ENCODE measurements at regions not wholly inside any gene's neighbourhood (a gene's known extent, or its start where the extent isn't known, plus 50 kb on each side); places are given as distances from the start of the nearest gene placed in this dataset.
"Not testable (repeated sequence)": the region's sequence is repeated elsewhere in the genome, so short reads cannot be mapped to it uniquely, and the experiment has no call there.

GRCh38 chr4:147134536-147135210 lies 189.0 kb upstream of the TTC29 start:
- Mint-ChIP-seq H3K9me3 (no peaks in the 10 kb centered on the region), H3K27me3 (no peaks in the 10 kb centered on the region), H3K36me3 (ENCODE audit: low read depth) (no peaks in the 10 kb centered on the region), H3K4me1 (ENCODE audit: low read depth) (no peaks in the 10 kb centered on the region), H3K4me3 (no peak overlapping the region), H3K27ac (no peak overlapping the region)
- intact Hi-C loops (cut with micrococcal nuclease): no loop called here

GRCh38 chr4:147136310-147136709 lies 190.6 kb upstream of the TTC29 start:
- no peaks in the 10 kb centered on the region for H3K36me3 Mint-ChIP-seq (ENCODE audit: low read depth)
- H3K27ac Mint-ChIP-seq: no peak overlapping the region
- no peak overlapping the region for H3K4me3 Mint-ChIP-seq
- H3K27me3 Mint-ChIP-seq: no peaks in the 10 kb centered on the region
- no peaks in the 10 kb centered on the region for H3K9me3 Mint-ChIP-seq
- H3K4me1 Mint-ChIP-seq (ENCODE audit: low read depth): no peaks in the 10 kb centered on the region
- intact Hi-C loops (cut with micrococcal nuclease): no loop called here

GRCh38 chr4:147136751-147137150 lies 191.1 kb upstream of the TTC29 start:
- intact Hi-C loops (cut with micrococcal nuclease): no loop called here
- Mint-ChIP-seq H3K9me3 (no peaks in the 10 kb centered on the region), H3K4me1 (ENCODE audit: low read depth) (no peaks in the 10 kb centered on the region), H3K36me3 (ENCODE audit: low read depth) (no peaks in the 10 kb centered on the region), H3K27me3 (no peaks in the 10 kb centered on the region), H3K27ac (no peak overlapping the region), H3K4me3 (no peak overlapping the region)

- Mint-ChIP-seq H3K27me3 (no peaks in the 10 kb centered on the region), H3K27ac (no peak overlapping the region), H3K9me3 (no peaks in the 10 kb centered on the region), H3K4me1 (ENCODE audit: low read depth) (no peaks in the 10 kb centered on the region), H3K36me3 (ENCODE audit: low read depth) (no peaks in the 10 kb centered on the region), H3K4me3 (no peak overlapping the region)
- intact Hi-C loops (cut with micrococcal nuclease): no loop called here
Measured at GRCh38 chr4:147137280-147137679, 191.6 kb upstream of the TTC29 start.

- intact Hi-C loops (cut with micrococcal nuclease): no loop called here
- Mint-ChIP-seq H3K27ac (no peak overlapping the region), H3K9me3 (no peaks in the 10 kb centered on the region), H3K4me3 (no peak overlapping the region), H3K4me1 (ENCODE audit: low read depth) (no peaks in the 10 kb centered on the region), H3K27me3 (no peaks in the 10 kb centered on the region), H3K36me3 (ENCODE audit: low read depth) (no peaks in the 10 kb centered on the region)
Measured at GRCh38 chr4:147138171-147138570, 192.5 kb upstream of the TTC29 start.

GRCh38 chr4:147139455-147140198 lies 194.0 kb upstream of the TTC29 start:
- no peaks in the 10 kb centered on the region for H3K9me3 Mint-ChIP-seq
- H3K27ac Mint-ChIP-seq: no peak overlapping the region
- intact Hi-C loops (cut with micrococcal nuclease): no loop called here
- H3K36me3 Mint-ChIP-seq (ENCODE audit: low read depth): no peaks in the 10 kb centered on the region
- no peaks in the 10 kb centered on the region for H3K27me3 Mint-ChIP-seq
- H3K4me1 Mint-ChIP-seq (ENCODE audit: low read depth): no peaks in the 10 kb centered on the region
- no peak overlapping the region for H3K4me3 Mint-ChIP-seq

- no peaks in the 10 kb centered on the region for H3K36me3 Mint-ChIP-seq (ENCODE audit: low read depth)
- H3K9me3 Mint-ChIP-seq: no peaks in the 10 kb centered on the region
- no peak overlapping the region for H3K4me3 Mint-ChIP-seq
- no peak overlapping the region for H3K27ac Mint-ChIP-seq
- intact Hi-C loops (cut with micrococcal nuclease): no loop called here
- no peaks in the 10 kb centered on the region for H3K4me1 Mint-ChIP-seq (ENCODE audit: low read depth)
- H3K27me3 Mint-ChIP-seq: no peaks in the 10 kb centered on the region
Measured at GRCh38 chr4:147151763-147152162, 206.1 kb upstream of the TTC29 start.

- Mint-ChIP-seq H3K27ac (no peak overlapping the region), H3K4me1 (ENCODE audit: low read depth) (no peaks in the 10 kb centered on the region), H3K4me3 (no peak overlapping the region), H3K27me3 (peaks cover 19% of the 10 kb centered on the region), H3K9me3 (no peaks in the 10 kb centered on the region), H3K36me3 (ENCODE audit: low read depth) (no peaks in the 10 kb centered on the region)
- intact Hi-C loops (cut with micrococcal nuclease): no loop called here
Measured at GRCh38 chr4:147157860-147158701, 212.4 kb upstream of the TTC29 start.

GRCh38 chr4:147160908-147161513 lies 215.3 kb upstream of the TTC29 start:
- intact Hi-C loops (cut with micrococcal nuclease): loop anchor here (5.0 kb wide), 1 partner anchor 431 kb away; no protein-coding TSS in a partner anchor
- H3K4me3 Mint-ChIP-seq: no peak overlapping the region
- no peak overlapping the region for H3K27ac Mint-ChIP-seq
- peaks cover 19% of the 10 kb centered on the region for H3K27me3 Mint-ChIP-seq
- no peaks in the 10 kb centered on the region for H3K36me3 Mint-ChIP-seq (ENCODE audit: low read depth)
- H3K9me3 Mint-ChIP-seq: no peaks in the 10 kb centered on the region
- no peaks in the 10 kb centered on the region for H3K4me1 Mint-ChIP-seq (ENCODE audit: low read depth)

- no peaks in the 10 kb centered on the region for H3K4me1 Mint-ChIP-seq (ENCODE audit: low read depth)
- no peaks in the 10 kb centered on the region for H3K36me3 Mint-ChIP-seq (ENCODE audit: low read depth)
- H3K27me3 Mint-ChIP-seq: peaks cover 7% of the 10 kb centered on the region
- H3K9me3 Mint-ChIP-seq: no peaks in the 10 kb centered on the region
- H3K4me3 Mint-ChIP-seq: no peak overlapping the region
- H3K27ac Mint-ChIP-seq: no peak overlapping the region
- intact Hi-C loops (cut with micrococcal nuclease): loop anchor here (5.0 kb wide), 1 partner anchor 429 kb away; no protein-coding TSS in a partner anchor
Measured at GRCh38 chr4:147163311-147163710, 217.6 kb upstream of the TTC29 start.

GRCh38 chr4:147168200-147168599 lies 222.5 kb upstream of the TTC29 start:
- H3K27me3 Mint-ChIP-seq; H3K36me3 Mint-ChIP-seq (ENCODE audit: low read depth); H3K4me3 Mint-ChIP-seq; H3K9me3 Mint-ChIP-seq; intact Hi-C loops (cut with micrococcal nuclease); H3K27ac Mint-ChIP-seq; H3K4me1 Mint-ChIP-seq (ENCODE audit: low read depth): not testable (repeated sequence)

GRCh38 chr4:147173322-147173721 lies 227.7 kb upstream of the TTC29 start:
- Mint-ChIP-seq H3K4me3 (no peak overlapping the region), H3K27ac (no peak overlapping the region), H3K9me3 (no peaks in the 10 kb centered on the region), H3K27me3 (no peaks in the 10 kb centered on the region), H3K36me3 (ENCODE audit: low read depth) (no peaks in the 10 kb centered on the region), H3K4me1 (ENCODE audit: low read depth) (no peaks in the 10 kb centered on the region)
- intact Hi-C loops (cut with micrococcal nuclease): no loop called here

- H3K27me3 Mint-ChIP-seq: no peaks in the 10 kb centered on the region
- H3K4me3 Mint-ChIP-seq: no peak overlapping the region
- H3K9me3 Mint-ChIP-seq: no peaks in the 10 kb centered on the region
- intact Hi-C loops (cut with micrococcal nuclease): no loop called here
- H3K4me1 Mint-ChIP-seq (ENCODE audit: low read depth): no peaks in the 10 kb centered on the region
- no peaks in the 10 kb centered on the region for H3K36me3 Mint-ChIP-seq (ENCODE audit: low read depth)
- H3K27ac Mint-ChIP-seq: no peak overlapping the region
Measured at GRCh38 chr4:147173797-147174432, 228.3 kb upstream of the TTC29 start.

All from dendritic cell treated with granulocyte-macrophage colony-stimulating factor and Interleukin-4, amounts not matched to agents 40 ng/mL and 50 ng/mL, for 4 days (primary cell).